ENCODE measurements at regions not wholly inside any gene's neighbourhood (a gene's known extent, or its start where the extent isn't known, plus 50 kb on each side); places are given as distances from the start of the nearest gene placed in this dataset.
"Not testable (repeated sequence)": the region's sequence is repeated elsewhere in the genome, so short reads cannot be mapped to it uniquely, and the experiment has no call there.

DNA sequence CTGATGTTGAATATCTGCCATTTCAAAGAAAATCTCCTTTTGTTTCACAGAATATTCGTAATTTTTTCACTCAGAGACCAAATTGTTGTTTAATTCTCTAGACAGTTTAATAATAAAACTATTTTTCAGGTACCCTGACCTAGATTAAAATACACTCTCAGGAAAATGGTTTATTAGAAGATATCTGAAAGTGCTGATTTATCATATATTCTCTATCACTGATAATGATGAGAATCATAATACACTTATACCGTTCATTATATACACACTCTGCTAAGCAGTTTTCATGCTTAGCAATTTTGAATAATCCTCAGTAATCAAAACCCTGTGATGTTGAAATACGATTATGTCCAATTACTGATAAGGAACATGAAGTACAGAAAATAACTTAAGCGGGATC is 772.9 kb upstream of the CRIM1 start:
- TF ChIP-seq EZH2phosphoT487 (IDR thresholded peaks at IDR 0.05; ENCODE audit: borderline replicate concordance, low read length) = no peak
- TF ChIP-seq, protein P1, sequence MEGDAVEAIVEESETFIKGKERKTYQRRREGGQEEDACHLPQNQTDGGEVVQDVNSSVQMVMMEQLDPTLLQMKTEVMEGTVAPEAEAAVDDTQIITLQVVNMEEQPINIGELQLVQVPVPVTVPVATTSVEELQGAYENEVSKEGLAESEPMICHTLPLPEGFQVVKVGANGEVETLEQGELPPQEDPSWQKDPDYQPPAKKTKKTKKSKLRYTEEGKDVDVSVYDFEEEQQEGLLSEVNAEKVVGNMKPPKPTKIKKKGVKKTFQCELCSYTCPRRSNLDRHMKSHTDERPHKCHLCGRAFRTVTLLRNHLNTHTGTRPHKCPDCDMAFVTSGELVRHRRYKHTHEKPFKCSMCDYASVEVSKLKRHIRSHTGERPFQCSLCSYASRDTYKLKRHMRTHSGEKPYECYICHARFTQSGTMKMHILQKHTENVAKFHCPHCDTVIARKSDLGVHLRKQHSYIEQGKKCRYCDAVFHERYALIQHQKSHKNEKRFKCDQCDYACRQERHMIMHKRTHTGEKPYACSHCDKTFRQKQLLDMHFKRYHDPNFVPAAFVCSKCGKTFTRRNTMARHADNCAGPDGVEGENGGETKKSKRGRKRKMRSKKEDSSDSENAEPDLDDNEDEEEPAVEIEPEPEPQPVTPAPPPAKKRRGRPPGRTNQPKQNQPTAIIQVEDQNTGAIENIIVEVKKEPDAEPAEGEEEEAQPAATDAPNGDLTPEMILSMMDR (IDR thresholded peaks at IDR 0.05; ENCODE audit: low read depth, low read length, poor library complexity, severe bottlenecking) = no peak
- no peak overlapping the region for H3K27ac ChIP-seq (ENCODE audit: low read depth, low read length)
- no peaks in the 10 kb centered on the region for H3K9me2 ChIP-seq (replicated peaks; ENCODE audit: control insufficient read depth, low read length)
- no peak overlapping the region for H3K4me3 ChIP-seq (ENCODE audit: low read length)
- no peaks in the 10 kb centered on the region for H3K27me3 ChIP-seq (ENCODE audit: control insufficient read depth, low read length)
- no peaks in the 10 kb centered on the region for H3K36me3 ChIP-seq (ENCODE audit: control insufficient read depth, low read length)
- H3K4me1 ChIP-seq (ENCODE audit: control insufficient read depth, low read length) = no peaks in the 10 kb centered on the region
- H3F3A ChIP-seq (ENCODE audit: control insufficient read depth, insufficient read depth) = no peaks in the 10 kb centered on the region
- no peaks in the 10 kb centered on the region for H3K79me2 ChIP-seq (ENCODE audit: control insufficient read depth, low read length)
- H3K4me2 ChIP-seq (ENCODE audit: low read length) = no peak overlapping the region
- no peaks in the 10 kb centered on the region for H4K20me1 ChIP-seq (ENCODE audit: control insufficient read depth, insufficient read depth, low read depth, low read length)
- peaks cover 13% of the 10 kb centered on the region; the same call in 1 of the 2 replicates for H3K9me3 ChIP-seq (ENCODE audit: control insufficient read depth, insufficient read depth, low read length)

DNA sequence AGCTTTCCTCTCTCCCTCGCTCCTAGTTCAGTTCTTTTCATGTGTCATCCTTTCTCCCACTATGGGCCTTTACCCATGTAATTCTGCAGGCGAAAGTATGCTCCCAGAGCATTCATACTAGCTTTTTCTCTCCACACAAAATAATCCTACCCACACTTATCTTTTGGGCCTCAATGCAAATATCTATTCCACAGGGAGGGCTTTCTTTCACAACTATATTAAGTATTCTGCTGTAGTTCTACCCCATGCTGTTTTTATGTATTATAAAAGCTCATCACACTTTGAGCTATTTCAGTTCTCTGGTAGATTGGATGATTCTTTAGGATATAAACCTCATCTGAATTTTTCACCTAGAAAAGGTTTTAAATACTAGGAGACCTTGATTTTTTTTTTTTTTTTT is 774.6 kb upstream of the CRIM1 start:
- H3K4me3 ChIP-seq (ENCODE audit: low read length) = no peak overlapping the region
- peaks cover 10% of the 10 kb centered on the region; the same call in 1 of the 2 replicates for H3K9me3 ChIP-seq (ENCODE audit: control insufficient read depth, insufficient read depth, low read length)
- H3K79me2 ChIP-seq (ENCODE audit: control insufficient read depth, low read length) = no peaks in the 10 kb centered on the region
- H3K36me3 ChIP-seq (ENCODE audit: control insufficient read depth, low read length) = no peaks in the 10 kb centered on the region
- H3K9me2 ChIP-seq (replicated peaks; ENCODE audit: control insufficient read depth, low read length) = no peaks in the 10 kb centered on the region
- H3F3A ChIP-seq (ENCODE audit: control insufficient read depth, insufficient read depth) = no peaks in the 10 kb centered on the region
- H3K27me3 ChIP-seq (ENCODE audit: control insufficient read depth, low read length) = no peaks in the 10 kb centered on the region
- no peaks in the 10 kb centered on the region for H4K20me1 ChIP-seq (ENCODE audit: control insufficient read depth, insufficient read depth, low read depth, low read length)
- no peak overlapping the region for H3K27ac ChIP-seq (ENCODE audit: low read depth, low read length)
- no peaks in the 10 kb centered on the region for H3K4me1 ChIP-seq (ENCODE audit: control insufficient read depth, low read length)
- no peak overlapping the region for H3K4me2 ChIP-seq (ENCODE audit: low read length)
- TF ChIP-seq, protein P1 (IDR thresholded peaks at IDR 0.05; ENCODE audit: low read depth, low read length, poor library complexity, severe bottlenecking) = no peak
- TF ChIP-seq EZH2phosphoT487 (IDR thresholded peaks at IDR 0.05; ENCODE audit: borderline replicate concordance, low read length) = no peak

DNA sequence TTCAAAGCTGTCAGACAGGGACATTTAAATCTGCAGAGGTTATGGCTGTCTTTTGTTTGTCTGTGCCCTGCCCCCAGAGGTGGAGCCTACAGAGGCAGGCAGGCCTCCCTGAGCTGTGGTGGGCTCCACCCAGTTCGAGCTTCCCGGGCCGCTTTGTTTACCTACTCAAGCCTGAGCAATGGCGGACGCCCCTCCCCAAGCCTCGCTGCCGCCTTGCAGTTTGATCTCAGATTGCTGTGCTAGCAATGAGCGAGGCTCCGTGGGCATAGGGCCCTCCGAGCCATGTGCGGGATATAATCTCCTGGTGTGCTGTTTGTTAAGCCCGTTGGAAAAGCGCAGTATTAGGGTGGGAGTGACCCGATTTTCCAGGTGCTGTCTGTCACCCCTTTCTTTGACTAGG is 787.0 kb upstream of the CRIM1 start:
- not testable (repeated sequence) for H3K4me3 ChIP-seq (ENCODE audit: low read length); H3K4me2 ChIP-seq (ENCODE audit: low read length); H3K4me1 ChIP-seq (ENCODE audit: control insufficient read depth, low read length); H3K27me3 ChIP-seq (ENCODE audit: control insufficient read depth, low read length); H3K9me3 ChIP-seq (ENCODE audit: control insufficient read depth, insufficient read depth, low read length); H3K27ac ChIP-seq (ENCODE audit: low read depth, low read length); H3F3A ChIP-seq (ENCODE audit: control insufficient read depth, insufficient read depth); H3K36me3 ChIP-seq (ENCODE audit: control insufficient read depth, low read length); H3K79me2 ChIP-seq (ENCODE audit: control insufficient read depth, low read length); H4K20me1 ChIP-seq (ENCODE audit: control insufficient read depth, insufficient read depth, low read depth, low read length); H3K9me2 ChIP-seq (replicated peaks; ENCODE audit: control insufficient read depth, low read length)

DNA sequence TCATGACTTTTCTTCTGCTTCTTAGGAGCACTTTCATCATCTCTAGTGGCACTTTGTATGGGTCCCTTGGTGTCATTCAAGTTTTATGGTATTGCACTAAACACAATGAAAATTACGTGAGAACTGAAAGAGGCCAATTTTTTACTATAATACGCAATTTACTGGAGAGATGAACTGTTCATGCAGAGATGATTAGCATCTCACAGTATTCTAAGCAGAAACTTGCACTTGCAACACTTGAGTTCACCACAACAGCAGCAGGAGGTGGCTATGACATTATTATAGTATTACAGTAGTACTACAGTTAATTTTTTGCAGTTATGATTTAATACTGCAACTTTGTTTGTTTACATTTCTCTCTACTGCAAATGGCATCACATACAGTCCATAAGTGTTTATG is 793.1 kb upstream of the CRIM1 start:
- no peak overlapping the region for H3K27ac ChIP-seq (ENCODE audit: low read depth, low read length)
- no peak overlapping the region for H3K4me2 ChIP-seq (ENCODE audit: low read length)
- H4K20me1 ChIP-seq (ENCODE audit: control insufficient read depth, insufficient read depth, low read depth, low read length) = no peaks in the 10 kb centered on the region
- no peaks in the 10 kb centered on the region for H3K4me1 ChIP-seq (ENCODE audit: control insufficient read depth, low read length)
- no peaks in the 10 kb centered on the region for H3K79me2 ChIP-seq (ENCODE audit: control insufficient read depth, low read length)
- H3K36me3 ChIP-seq (ENCODE audit: control insufficient read depth, low read length) = no peaks in the 10 kb centered on the region
- H3F3A ChIP-seq (ENCODE audit: control insufficient read depth, insufficient read depth) = no peaks in the 10 kb centered on the region
- TF ChIP-seq, protein P1 (IDR thresholded peaks at IDR 0.05; ENCODE audit: low read depth, low read length, poor library complexity, severe bottlenecking) = no peak
- no peak for TF ChIP-seq EZH2phosphoT487 (IDR thresholded peaks at IDR 0.05; ENCODE audit: borderline replicate concordance, low read length)
- no peak overlapping the region for H3K4me3 ChIP-seq (ENCODE audit: low read length)
- no peaks in the 10 kb centered on the region for H3K9me3 ChIP-seq (ENCODE audit: control insufficient read depth, insufficient read depth, low read length)
- H3K9me2 ChIP-seq (replicated peaks; ENCODE audit: control insufficient read depth, low read length) = no peaks in the 10 kb centered on the region
- no peaks in the 10 kb centered on the region for H3K27me3 ChIP-seq (ENCODE audit: control insufficient read depth, low read length)
